MCF 10A (cell line): ENCODE measurements at regions not wholly inside any gene's neighbourhood (a gene's known extent, or its start where the extent isn't known, plus 50 kb on each side); places are given as distances from the start of the nearest gene placed in this dataset.

Source experiments
- BruUV-seq: library from RNA; stranded (reverse); fragments of 400-500 nt; replicated peaks from 2 replicates; lab custom pipeline; 2021; lab: Mats Ljungman, UMichigan
- CTCF ChIA-PET: fragments of 300-600 bp; sonication (Branson Sonifier 250); formaldehyde crosslinking; extraction: SDS; loops from one replicate; lab custom pipeline; 2021; ENCODE audit warnings: antibody characterized with exemption, inconsistent platforms; lab: Yijun Ruan, JAX
- POLR2A ChIA-PET: fragments of 300-600, 350-650 bp; sonication (Branson Sonifier 250); formaldehyde crosslinking; extraction: SDS; loops from one replicate; lab custom pipeline; 2020; ENCODE audit warnings: antibody characterized with exemption, inconsistent platforms; lab: Yijun Ruan, JAX
- DNase-seq: peaks from one replicate; pipeline ENCODE4 v3.0.0-alpha.2; 2018; ENCODE audit not compliant: unreplicated experiment
- H3K27ac Mint-ChIP-seq: one replicate; pipeline ENCODE4 v1.8.0; 2022; ENCODE audit warnings: mild to moderate bottlenecking, low read depth, mixed read lengths; ENCODE audit not compliant: unreplicated experiment
- H3K27me3 Mint-ChIP-seq: one replicate; pipeline ENCODE4 v1.8.0; 2022; ENCODE audit warnings: mixed read lengths; ENCODE audit not compliant: insufficient read depth, unreplicated experiment
- H3K36me3 Mint-ChIP-seq: one replicate; pipeline ENCODE4 v1.8.0; 2022; ENCODE audit warnings: mild to moderate bottlenecking, moderate library complexity, mixed read lengths; ENCODE audit not compliant: insufficient read depth, unreplicated experiment
- H3K4me1 Mint-ChIP-seq: one replicate; pipeline ENCODE4 v1.8.0; 2022; ENCODE audit warnings: mixed read lengths; ENCODE audit not compliant: insufficient read depth, unreplicated experiment
- H3K4me3 Mint-ChIP-seq: one replicate; pipeline ENCODE4 v1.8.0; 2022; ENCODE audit warnings: mild to moderate bottlenecking, moderate library complexity, mixed read lengths; ENCODE audit not compliant: unreplicated experiment
- H3K9me3 Mint-ChIP-seq: one replicate; pipeline ENCODE4 v1.8.0; 2022; ENCODE audit warnings: mixed read lengths; ENCODE audit not compliant: unreplicated experiment
- intact Hi-C: fragments of 100-400 bp; cut with micrococcal nuclease; formaldehyde crosslinking; loops from 2 replicates; pipeline ENCODE4 v1.14.1; 2022
- TF ChIP-seq, protein P1 (sequence below): fragments of 200-600 bp; IDR thresholded peaks from one replicate; pipeline ENCODE4 v1.8.0; 2022; ENCODE audit warnings: antibody characterized with exemption, mild to moderate bottlenecking; ENCODE audit not compliant: unreplicated experiment

DNA sequence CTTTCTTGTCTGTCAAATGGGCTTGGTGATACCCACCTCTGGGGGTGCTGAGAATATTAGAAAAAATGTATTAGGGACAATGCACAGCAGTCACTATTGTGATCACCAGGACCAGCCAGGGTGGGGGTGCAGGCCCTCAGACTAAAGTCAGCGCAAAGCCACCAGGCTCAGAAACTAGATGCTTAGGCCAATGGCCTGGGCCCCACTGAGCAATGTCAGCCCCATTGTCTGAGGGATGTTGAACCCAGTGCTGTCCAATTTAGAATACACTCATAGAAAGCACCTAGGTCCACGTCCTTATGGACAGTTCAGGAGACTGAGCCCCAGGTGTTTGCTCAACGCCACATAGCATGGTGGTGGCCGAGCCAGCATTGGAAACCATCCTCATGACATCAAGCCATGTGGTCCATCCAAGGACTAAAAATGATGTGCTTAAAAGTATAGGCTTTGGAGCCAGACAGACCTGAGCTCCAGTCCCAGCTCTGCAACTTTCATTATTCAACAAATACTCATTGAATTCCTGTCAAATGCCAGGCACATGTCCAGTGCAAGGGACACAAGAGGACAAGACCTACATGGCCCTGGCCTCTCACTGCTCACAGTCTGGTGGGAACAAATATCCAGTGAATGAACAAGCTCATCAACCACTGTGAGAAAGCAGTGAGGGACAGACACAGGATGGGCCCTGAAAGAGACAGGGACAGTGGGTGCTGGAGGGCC, 273.8 kb downstream of the MATN1 start:
- intact Hi-C loops = no loop called here
- CTCF ChIA-PET = interaction anchor here (0.6 to 0.7 kb wide), 2 partner anchors 69 to 187 kb away, joined by 3 to 6 read pairs; no protein-coding TSS in a partner anchor
- Mint-ChIP-seq H3K27ac (no peak overlapping the region), H3K4me3 (no peak overlapping the region), H3K4me1 (no peaks in the 10 kb centered on the region), H3K36me3 (no peaks in the 10 kb centered on the region), H3K27me3 (peaks cover 42% of the 10 kb centered on the region), H3K9me3 (no peaks in the 10 kb centered on the region)
- POLR2A ChIA-PET = interaction anchor here (0.5 kb wide), 1 partner anchor 374 kb away, joined by 3 read pairs; no protein-coding TSS in a partner anchor
- no TSS peak for BruUV-seq
- TF ChIP-seq, protein P1, sequence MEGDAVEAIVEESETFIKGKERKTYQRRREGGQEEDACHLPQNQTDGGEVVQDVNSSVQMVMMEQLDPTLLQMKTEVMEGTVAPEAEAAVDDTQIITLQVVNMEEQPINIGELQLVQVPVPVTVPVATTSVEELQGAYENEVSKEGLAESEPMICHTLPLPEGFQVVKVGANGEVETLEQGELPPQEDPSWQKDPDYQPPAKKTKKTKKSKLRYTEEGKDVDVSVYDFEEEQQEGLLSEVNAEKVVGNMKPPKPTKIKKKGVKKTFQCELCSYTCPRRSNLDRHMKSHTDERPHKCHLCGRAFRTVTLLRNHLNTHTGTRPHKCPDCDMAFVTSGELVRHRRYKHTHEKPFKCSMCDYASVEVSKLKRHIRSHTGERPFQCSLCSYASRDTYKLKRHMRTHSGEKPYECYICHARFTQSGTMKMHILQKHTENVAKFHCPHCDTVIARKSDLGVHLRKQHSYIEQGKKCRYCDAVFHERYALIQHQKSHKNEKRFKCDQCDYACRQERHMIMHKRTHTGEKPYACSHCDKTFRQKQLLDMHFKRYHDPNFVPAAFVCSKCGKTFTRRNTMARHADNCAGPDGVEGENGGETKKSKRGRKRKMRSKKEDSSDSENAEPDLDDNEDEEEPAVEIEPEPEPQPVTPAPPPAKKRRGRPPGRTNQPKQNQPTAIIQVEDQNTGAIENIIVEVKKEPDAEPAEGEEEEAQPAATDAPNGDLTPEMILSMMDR = no peak
- DNase-seq = no peak

DNA sequence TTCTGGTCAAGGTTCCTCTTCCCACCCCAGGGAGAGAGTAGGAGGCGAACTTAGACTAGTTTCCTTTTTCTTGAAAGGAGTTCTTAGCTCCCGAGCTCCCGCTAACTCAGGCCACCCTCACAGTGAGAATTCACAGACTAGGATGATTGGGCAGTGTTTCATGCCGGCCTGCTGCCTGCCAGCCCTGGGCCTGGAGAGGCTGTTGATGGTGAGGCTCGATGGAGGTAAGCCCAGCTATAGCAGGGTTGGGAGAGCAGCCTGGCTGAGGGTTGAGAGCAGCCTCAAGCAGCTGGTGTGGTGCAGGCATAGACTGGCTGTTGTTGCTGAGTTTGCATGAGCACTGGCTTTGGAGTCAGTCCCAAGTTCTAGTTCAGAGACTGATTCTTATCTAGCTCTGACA, 274.4 kb downstream of the MATN1 start:
- Mint-ChIP-seq H3K9me3 (peaks cover 5% of the 10 kb centered on the region), H3K36me3 (no peaks in the 10 kb centered on the region), H3K4me3 (no peak overlapping the region), H3K4me1 (no peaks in the 10 kb centered on the region), H3K27ac (no peak overlapping the region), H3K27me3 (peaks cover 48% of the 10 kb centered on the region)
- no peak for DNase-seq
- POLR2A ChIA-PET = no interaction called here
- TF ChIP-seq, protein P1 = no peak
- no TSS peak for BruUV-seq
- CTCF ChIA-PET = interaction anchor here (0.7 to 1.2 kb wide), 2 partner anchors 14 to 69 kb away, joined by 3 to 6 read pairs; no protein-coding TSS in a partner anchor
- intact Hi-C loops = no loop called here

DNA sequence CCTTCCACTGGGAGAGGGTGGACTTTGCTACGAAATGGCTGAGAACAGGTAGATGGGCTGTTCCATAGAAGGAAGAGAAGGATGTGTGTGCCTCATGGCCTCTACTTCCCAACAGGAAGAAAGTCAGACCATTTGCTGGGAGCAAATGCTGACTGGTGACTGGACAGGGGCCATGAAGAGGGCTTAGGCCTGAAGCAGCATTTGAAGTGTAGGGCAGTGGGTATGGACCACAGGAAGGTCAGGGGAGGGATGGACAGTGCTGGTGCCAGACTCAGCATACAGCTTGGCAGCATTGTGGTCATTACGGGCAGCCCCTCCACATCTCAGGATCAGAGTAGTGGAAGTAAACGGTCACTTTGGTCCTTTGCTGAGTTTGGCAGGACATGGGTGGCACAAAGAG, 275.7 kb downstream of the MATN1 start:
- ChIA-PET CTCF (interaction anchor here (1.2 kb wide), 1 partner anchor 15 kb away, joined by 3 read pairs; no protein-coding TSS in a partner anchor), POLR2A (no interaction called here)
- no peaks in the 10 kb centered on the region for H3K4me1 Mint-ChIP-seq
- no TSS peak for BruUV-seq
- H3K36me3 Mint-ChIP-seq = no peaks in the 10 kb centered on the region
- no peak for DNase-seq
- intact Hi-C loops = no loop called here
- H3K9me3 Mint-ChIP-seq = peaks cover 7% of the 10 kb centered on the region
- H3K4me3 Mint-ChIP-seq = no peak overlapping the region
- TF ChIP-seq, protein P1 = no peak
- no peak overlapping the region for H3K27ac Mint-ChIP-seq
- peaks cover 48% of the 10 kb centered on the region for H3K27me3 Mint-ChIP-seq

DNA sequence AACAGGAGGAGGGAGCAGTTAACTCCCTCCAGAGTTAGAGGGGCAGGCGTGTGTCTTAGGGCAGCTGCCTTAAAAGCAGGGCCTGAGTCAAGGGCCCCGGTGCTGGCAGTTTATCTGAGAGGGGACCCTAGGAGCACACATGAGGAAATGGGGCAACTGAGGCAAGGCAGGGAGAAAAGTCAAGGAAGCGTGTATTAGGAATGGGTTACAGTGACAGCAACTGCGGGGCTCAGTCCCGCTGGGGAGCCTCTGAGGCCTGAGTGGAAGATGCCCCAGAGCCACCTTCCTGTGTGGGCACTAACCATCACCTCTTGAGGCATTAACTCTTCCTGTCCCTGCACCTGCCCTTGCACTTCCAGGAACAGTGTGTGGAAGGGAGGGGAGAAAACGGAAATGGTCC, 276.3 kb downstream of the MATN1 start:
- TF ChIP-seq, protein P1 = no peak
- Mint-ChIP-seq H3K36me3 (no peaks in the 10 kb centered on the region), H3K4me3 (no peak overlapping the region), H3K4me1 (no peaks in the 10 kb centered on the region), H3K9me3 (peaks cover 7% of the 10 kb centered on the region), H3K27me3 (peaks cover 48% of the 10 kb centered on the region), H3K27ac (no peak overlapping the region)
- BruUV-seq = no TSS peak
- no peak for DNase-seq
- ChIA-PET POLR2A (no interaction called here), CTCF (interaction anchor here (0.5 kb wide), 1 partner anchor 547 kb away, joined by 3 read pairs; no protein-coding TSS in a partner anchor)
- intact Hi-C loops = no loop called here
